ENCODE measurements at regions not wholly inside any gene's neighbourhood (a gene's known extent, or its start where the extent isn't known, plus 50 kb on each side); places are given as distances from the start of the nearest gene placed in this dataset.

DNA sequence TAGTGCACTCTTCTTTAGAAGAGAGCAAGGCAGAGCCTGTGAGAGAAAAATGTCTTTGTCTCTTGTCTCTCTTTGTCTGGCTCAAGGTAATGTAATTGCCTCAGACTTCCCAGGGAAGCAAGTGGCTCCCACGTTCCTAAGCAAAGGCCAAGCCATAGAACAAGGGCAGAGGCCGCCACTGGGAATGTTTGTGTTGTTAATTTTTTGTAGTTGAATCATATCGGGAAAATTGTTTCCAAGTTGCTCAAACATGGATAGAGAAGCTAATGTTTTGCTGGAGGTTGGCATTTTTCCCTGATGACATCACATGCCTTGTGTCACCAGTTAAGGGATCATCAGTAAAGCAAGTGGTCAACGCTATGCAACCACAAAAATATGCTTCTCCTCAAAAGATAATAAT lies 211.5 kb upstream of the FOXA2 start:
- Histone ChIP-seq H3K4me1 (replicated peaks) (peaks cover 36% of the 10 kb centered on the region), H3K4me3 (no peak overlapping the region), H3K9me3 (replicated peaks) (no peaks in the 10 kb centered on the region), H3K27ac (peak overlapping the region; percentile 98), H3K27me3 (replicated peaks) (no peaks in the 10 kb centered on the region), H3K36me3 (no peaks in the 10 kb centered on the region)
- peak; percentile 90 to 98 for DNase-seq (ENCODE audit: low read depth in 1 of 2, low spot score in 2 of 2)

DNA sequence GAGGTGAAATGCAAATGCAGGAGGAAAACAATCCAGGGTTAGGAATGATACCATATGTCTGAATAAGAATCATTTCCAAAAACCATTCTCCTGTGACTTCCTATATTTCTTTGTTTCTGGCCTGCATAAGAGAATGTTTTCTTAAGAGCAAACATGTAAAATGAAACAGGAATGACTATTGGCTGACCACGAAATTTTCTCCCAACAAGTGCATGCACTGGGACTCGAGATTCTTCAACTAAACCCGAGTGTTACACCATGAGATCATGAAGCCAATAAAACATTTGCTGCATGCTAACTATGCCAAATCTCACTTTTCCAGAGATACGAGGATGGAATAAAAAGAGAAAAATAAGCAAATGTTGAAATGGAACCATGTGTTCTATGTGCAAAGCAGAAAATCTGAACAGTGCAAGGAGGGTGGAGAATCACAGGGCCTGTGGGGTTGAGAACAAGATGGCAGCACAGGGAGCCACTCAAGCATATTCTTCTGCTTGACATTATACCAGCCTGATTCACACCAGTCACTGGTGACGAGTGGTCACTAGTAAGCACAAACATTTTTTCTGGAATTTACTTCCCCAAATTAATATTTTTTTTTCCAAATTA lies 212.2 kb upstream of the FOXA2 start:
- Histone ChIP-seq H3K4me3 (no peak overlapping the region), H3K4me1 (replicated peaks) (peaks cover 43% of the 10 kb centered on the region)

GRCh38 chr20:22797103-22797502 lies 212.7 kb upstream of the FOXA2 start:
- peak in 1 of 2 experiments; percentile 10 for DNase-seq (ENCODE audit: low read depth in 1 of 2, low spot score in 2 of 2)
- Histone ChIP-seq H3K27me3 (replicated peaks) (no peaks in the 10 kb centered on the region), H3K36me3 (no peaks in the 10 kb centered on the region), H3K4me3 (no peak overlapping the region), H3K4me1 (replicated peaks) (peaks cover 47% of the 10 kb centered on the region), H3K27ac (peak overlapping the region; percentile 98), H3K9me3 (replicated peaks) (no peaks in the 10 kb centered on the region)

More for the DNA sequence above, 212.2 kb upstream of the FOXA2 start:
- Histone ChIP-seq H3K27ac (peak overlapping the region; percentile 98), H3K27me3 (replicated peaks) (no peaks in the 10 kb centered on the region), H3K9me3 (replicated peaks) (no peaks in the 10 kb centered on the region), H3K36me3 (no peaks in the 10 kb centered on the region)
- DNase-seq (ENCODE audit: low read depth in 1 of 2, low spot score in 2 of 2) = no peak

GRCh38 chr20:22799687-22800086 lies 215.3 kb upstream of the FOXA2 start:
- peaks cover 38% of the 10 kb centered on the region for H3K4me1 ChIP-seq (replicated peaks)
- no peak overlapping the region for H3K4me3 ChIP-seq
- no peaks in the 10 kb centered on the region for H3K27me3 ChIP-seq (replicated peaks)
- H3K27ac ChIP-seq = no peak overlapping the region
- no peaks in the 10 kb centered on the region for H3K9me3 ChIP-seq (replicated peaks)
- H3K36me3 ChIP-seq = no peaks in the 10 kb centered on the region
- no peak for DNase-seq (ENCODE audit: low read depth in 1 of 2, low spot score in 2 of 2)

DNA sequence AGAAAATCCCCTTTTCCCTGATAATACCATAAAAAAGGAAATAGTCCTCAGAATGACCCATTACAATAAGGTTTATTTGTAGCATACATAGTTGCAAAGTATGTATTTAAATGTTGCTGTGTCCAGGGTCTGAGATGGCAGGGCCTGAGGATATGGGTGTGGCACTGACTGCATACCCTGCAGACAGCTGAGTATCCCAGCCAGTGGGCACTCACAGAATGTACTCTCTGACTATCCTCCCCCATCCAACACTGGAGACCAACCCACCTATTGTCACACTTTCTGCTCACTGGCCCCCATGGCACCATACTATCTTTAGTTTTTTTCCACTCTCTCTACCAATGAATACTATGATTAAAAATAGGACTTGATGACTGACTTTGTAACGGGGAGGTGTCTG lies 215.8 kb upstream of the FOXA2 start:
- no peak overlapping the region for H3K4me3 ChIP-seq
- no peaks in the 10 kb centered on the region for H3K9me3 ChIP-seq (replicated peaks)
- H3K36me3 ChIP-seq = no peaks in the 10 kb centered on the region
- H3K27ac ChIP-seq = no peak overlapping the region
- DNase-seq (ENCODE audit: low read depth in 1 of 2, low spot score in 2 of 2) = no peak
- no peaks in the 10 kb centered on the region for H3K27me3 ChIP-seq (replicated peaks)
- H3K4me1 ChIP-seq (replicated peaks) = peaks cover 34% of the 10 kb centered on the region

- Histone ChIP-seq H3K4me1 (replicated peaks) (peaks cover 22% of the 10 kb centered on the region), H3K27ac (no peak overlapping the region), H3K36me3 (no peaks in the 10 kb centered on the region), H3K27me3 (replicated peaks) (no peaks in the 10 kb centered on the region), H3K9me3 (replicated peaks) (no peaks in the 10 kb centered on the region), H3K4me3 (no peak overlapping the region)
- DNase-seq (ENCODE audit: low read depth in 1 of 2, low spot score in 2 of 2) = peak in 1 of 2 experiments; percentile 56
Measured at GRCh38 chr20:22801528-22801927, 217.2 kb upstream of the FOXA2 start.

DNA sequence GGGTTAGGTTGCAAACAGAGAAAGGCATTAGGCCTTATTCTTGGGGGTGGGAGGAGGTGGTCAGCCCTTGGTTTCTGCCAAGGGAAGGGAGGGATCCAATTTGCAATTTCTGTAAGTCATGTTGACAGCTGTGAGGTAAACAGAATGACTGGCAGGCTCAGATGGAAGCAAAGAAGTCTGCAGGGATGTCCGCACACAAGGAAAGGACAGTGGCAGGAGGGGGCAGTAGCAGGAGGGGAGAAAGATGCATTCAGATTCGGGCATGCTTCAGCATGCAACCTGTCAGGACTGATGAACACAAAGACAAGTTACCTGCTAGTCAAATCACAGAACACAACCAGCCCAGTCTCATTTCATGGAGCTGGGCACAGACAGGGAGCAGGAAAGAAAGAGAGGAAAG lies 217.9 kb upstream of the FOXA2 start:
- H3K27ac ChIP-seq = no peak overlapping the region
- no peaks in the 10 kb centered on the region for H3K27me3 ChIP-seq (replicated peaks)
- H3K9me3 ChIP-seq (replicated peaks) = no peaks in the 10 kb centered on the region
- DNase-seq (ENCODE audit: low read depth in 1 of 2, low spot score in 2 of 2) = no peak
- no peaks in the 10 kb centered on the region for H3K36me3 ChIP-seq
- peaks cover 15% of the 10 kb centered on the region for H3K4me1 ChIP-seq (replicated peaks)
- no peak overlapping the region for H3K4me3 ChIP-seq

DNA sequence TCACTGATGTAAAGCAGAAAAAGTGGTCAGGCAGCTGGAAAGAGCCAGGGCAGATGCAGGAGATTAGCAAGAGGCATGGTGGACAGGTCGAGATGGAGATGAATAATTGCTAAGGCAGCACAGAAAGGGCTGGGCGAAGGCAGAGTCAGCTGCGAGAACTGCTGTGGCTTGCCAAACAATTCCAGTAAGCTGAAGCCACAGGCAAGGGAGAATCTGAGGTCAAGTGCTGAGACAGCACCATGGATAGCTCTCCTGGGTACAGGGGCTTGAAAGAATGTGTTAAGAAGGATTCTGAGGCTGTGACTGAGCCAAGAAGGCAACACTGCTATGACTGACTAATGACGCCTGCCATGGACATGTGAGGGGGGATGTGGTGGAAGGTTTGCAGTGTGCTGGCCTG lies 220.8 kb upstream of the FOXA2 start:
- no peaks in the 10 kb centered on the region for H3K27me3 ChIP-seq (replicated peaks)
- peak; percentile 27 to 50 for DNase-seq (ENCODE audit: low read depth in 1 of 2, low spot score in 2 of 2)
- no peak overlapping the region for H3K27ac ChIP-seq
- H3K9me3 ChIP-seq (replicated peaks) = no peaks in the 10 kb centered on the region
- peaks cover 13% of the 10 kb centered on the region for H3K4me1 ChIP-seq (replicated peaks)
- H3K36me3 ChIP-seq = no peaks in the 10 kb centered on the region
- no peak overlapping the region for H3K4me3 ChIP-seq

- Histone ChIP-seq H3K36me3 (no peaks in the 10 kb centered on the region), H3K4me3 (no peak overlapping the region), H3K9me3 (replicated peaks) (no peaks in the 10 kb centered on the region), H3K4me1 (replicated peaks) (peaks cover 10% of the 10 kb centered on the region), H3K27ac (no peak overlapping the region), H3K27me3 (replicated peaks) (no peaks in the 10 kb centered on the region)
- DNase-seq (ENCODE audit: low read depth in 1 of 2, low spot score in 2 of 2) = no peak
Measured at GRCh38 chr20:22805996-22806395, 221.6 kb upstream of the FOXA2 start.

DNA sequence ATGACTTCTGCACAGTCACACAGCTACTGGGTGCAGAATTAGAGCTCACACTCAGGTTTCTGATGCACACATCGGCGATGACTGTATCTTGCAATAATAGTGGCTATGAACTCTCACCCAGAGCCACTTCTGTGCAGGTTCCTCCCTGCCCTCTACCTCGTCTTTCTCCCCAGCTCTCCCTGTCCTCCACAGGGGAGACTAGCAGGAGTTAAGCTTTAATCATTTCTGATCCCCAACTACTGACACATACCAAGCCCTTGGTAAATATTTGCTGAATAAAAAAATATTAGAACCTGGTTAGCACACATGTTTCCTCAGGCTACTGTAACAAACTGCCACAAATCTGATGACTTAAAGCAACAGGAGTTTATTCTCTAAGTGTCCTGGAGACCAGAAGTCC lies 222.7 kb upstream of the FOXA2 start:
- Histone ChIP-seq H3K4me3 (no peak overlapping the region), H3K4me1 (replicated peaks) (no peaks in the 10 kb centered on the region; the same call in 1 of the 2 replicates), H3K9me3 (replicated peaks) (no peaks in the 10 kb centered on the region), H3K36me3 (no peaks in the 10 kb centered on the region), H3K27ac (no peak overlapping the region), H3K27me3 (replicated peaks) (no peaks in the 10 kb centered on the region)
- no peak for DNase-seq (ENCODE audit: low read depth in 1 of 2, low spot score in 2 of 2)

GRCh38 chr20:22807646-22808244 lies 223.4 kb upstream of the FOXA2 start:
- no peak for DNase-seq (ENCODE audit: low read depth in 1 of 2, low spot score in 2 of 2)
- H3K27me3 ChIP-seq (replicated peaks) = no peaks in the 10 kb centered on the region
- no peak overlapping the region for H3K4me3 ChIP-seq
- no peaks in the 10 kb centered on the region; the same call in 1 of the 2 replicates for H3K4me1 ChIP-seq (replicated peaks)
- H3K36me3 ChIP-seq = no peaks in the 10 kb centered on the region
- H3K27ac ChIP-seq = no peak overlapping the region
- no peaks in the 10 kb centered on the region for H3K9me3 ChIP-seq (replicated peaks)

DNA sequence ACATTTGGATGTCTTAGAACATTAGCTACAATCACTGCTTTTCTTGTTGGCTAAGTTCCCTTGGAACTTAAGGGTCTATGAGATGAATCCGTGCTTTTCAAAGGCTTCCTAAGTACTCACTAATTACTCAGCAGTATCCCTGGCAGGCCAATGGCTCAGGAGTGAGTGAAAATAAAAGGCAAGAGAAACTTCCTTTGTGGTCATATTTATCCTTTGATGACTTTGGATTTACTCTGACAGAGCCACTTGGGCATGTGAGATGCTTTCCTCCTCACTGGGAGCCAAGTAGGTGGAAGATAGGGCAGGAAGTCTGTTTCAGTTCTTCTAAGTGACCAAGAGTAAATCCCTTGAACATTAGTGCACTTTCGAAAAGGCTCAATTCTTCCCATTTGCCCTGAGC lies 224.3 kb upstream of the FOXA2 start:
- Histone ChIP-seq H3K27me3 (replicated peaks) (no peaks in the 10 kb centered on the region), H3K36me3 (no peaks in the 10 kb centered on the region), H3K27ac (no peak overlapping the region), H3K4me1 (replicated peaks) (no peaks in the 10 kb centered on the region; the same call in 1 of the 2 replicates), H3K9me3 (replicated peaks) (no peaks in the 10 kb centered on the region), H3K4me3 (no peak overlapping the region)
- no peak for DNase-seq (ENCODE audit: low read depth in 1 of 2, low spot score in 2 of 2)

- no peak for DNase-seq (ENCODE audit: low read depth in 1 of 2, low spot score in 2 of 2)
Measured at GRCh38 chr20:22810030-22810429, 225.1 kb upstream of the SSTR4 start.

DNA sequence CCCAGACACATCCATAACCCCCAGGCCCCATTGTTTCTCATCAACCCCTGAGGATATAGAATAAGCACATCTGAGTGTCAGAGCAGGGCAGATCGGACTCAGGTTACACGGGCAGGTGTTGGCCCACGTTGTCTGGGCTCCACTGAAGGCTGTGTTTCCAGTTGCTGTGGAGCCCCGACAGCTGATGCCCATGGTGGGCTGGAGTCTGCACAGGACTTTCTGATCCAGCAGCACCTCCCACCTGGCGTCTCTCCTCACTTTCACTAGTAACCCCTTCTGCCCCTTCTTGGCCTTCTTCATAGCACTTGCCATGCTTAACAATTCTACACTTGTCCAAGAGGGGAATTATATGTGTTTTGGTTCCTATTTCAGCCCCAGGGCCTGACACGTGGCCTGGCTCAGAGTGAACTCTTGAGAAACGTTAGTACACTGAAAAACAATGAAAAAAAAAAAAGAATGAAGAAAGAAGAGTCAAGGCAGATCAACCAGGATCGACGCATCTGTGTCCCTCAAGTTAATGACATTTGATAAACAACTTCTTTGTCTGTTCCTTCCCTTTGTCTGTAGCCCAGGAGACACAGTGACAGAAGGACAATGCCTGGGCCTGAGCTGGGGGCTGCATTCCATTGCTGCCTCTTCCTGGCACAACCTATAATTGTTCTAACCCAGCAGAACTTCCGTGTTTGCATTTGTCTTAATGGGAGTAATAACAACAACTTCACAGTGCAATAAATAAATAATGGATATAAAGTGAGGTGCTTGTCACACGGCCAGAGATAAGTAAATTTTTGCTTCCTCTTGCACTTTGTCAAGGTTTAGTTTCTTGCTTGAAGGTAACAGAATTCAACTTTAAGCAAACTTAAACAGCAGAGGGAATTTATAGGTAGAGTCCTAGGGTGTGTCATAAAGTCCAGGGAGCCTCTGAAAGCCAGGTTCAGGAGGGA lies 224.2 kb upstream of the SSTR4 start:
- no peak for DNase-seq (ENCODE audit: low read depth in 1 of 2, low spot score in 2 of 2)
- H3K27me3 ChIP-seq (replicated peaks) = no peaks in the 10 kb centered on the region
- no peak overlapping the region for H3K4me3 ChIP-seq
- no peaks in the 10 kb centered on the region for H3K9me3 ChIP-seq (replicated peaks)
- H3K27ac ChIP-seq = no peak overlapping the region
- H3K36me3 ChIP-seq = no peaks in the 10 kb centered on the region
- H3K4me1 ChIP-seq (replicated peaks) = no peaks in the 10 kb centered on the region; the same call in 1 of the 2 replicates

More at GRCh38 chr20:22810030-22810429, 225.1 kb upstream of the SSTR4 start:
- Histone ChIP-seq H3K4me3 (no peak overlapping the region), H3K27ac (no peak overlapping the region), H3K4me1 (replicated peaks) (no peaks in the 10 kb centered on the region; the same call in 1 of the 2 replicates), H3K27me3 (replicated peaks) (no peaks in the 10 kb centered on the region), H3K9me3 (replicated peaks) (no peaks in the 10 kb centered on the region), H3K36me3 (no peaks in the 10 kb centered on the region)
